ENCODE measurements at regions not wholly inside any gene's neighbourhood (a gene's known extent, or its start where the extent isn't known, plus 50 kb on each side); places are given as distances from the start of the nearest gene placed in this dataset.

DNA sequence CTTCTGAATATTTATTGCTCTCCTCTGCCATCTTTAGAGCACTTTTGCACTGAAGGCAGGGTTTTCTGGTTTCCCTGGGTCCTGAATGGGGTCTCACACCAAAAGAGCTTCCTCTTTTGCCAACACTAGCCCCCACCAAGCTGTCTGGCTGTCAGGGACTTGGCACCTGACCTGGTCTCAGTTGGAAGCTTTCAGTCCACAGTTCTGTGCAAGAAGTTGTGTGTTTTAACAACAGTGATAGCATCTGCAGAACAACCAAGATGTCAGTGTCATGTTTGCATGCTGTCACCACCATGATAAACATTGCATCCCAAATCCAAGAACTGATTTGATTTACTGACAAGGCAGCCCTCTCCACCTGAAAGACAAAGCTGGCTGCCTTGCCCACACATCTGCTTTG is 448.5 kb upstream of the CCL2 start:
- TF ChIP-seq CTCF (IDR thresholded peaks at IDR 0.05) = no peak
- no peak for TF ChIP-seq POLR2A (IDR thresholded peaks at IDR 0.05)
